ENCODE measurements at regions not wholly inside any gene's neighbourhood (a gene's known extent, or its start where the extent isn't known, plus 50 kb on each side); places are given as distances from the start of the nearest gene placed in this dataset.

DNA sequence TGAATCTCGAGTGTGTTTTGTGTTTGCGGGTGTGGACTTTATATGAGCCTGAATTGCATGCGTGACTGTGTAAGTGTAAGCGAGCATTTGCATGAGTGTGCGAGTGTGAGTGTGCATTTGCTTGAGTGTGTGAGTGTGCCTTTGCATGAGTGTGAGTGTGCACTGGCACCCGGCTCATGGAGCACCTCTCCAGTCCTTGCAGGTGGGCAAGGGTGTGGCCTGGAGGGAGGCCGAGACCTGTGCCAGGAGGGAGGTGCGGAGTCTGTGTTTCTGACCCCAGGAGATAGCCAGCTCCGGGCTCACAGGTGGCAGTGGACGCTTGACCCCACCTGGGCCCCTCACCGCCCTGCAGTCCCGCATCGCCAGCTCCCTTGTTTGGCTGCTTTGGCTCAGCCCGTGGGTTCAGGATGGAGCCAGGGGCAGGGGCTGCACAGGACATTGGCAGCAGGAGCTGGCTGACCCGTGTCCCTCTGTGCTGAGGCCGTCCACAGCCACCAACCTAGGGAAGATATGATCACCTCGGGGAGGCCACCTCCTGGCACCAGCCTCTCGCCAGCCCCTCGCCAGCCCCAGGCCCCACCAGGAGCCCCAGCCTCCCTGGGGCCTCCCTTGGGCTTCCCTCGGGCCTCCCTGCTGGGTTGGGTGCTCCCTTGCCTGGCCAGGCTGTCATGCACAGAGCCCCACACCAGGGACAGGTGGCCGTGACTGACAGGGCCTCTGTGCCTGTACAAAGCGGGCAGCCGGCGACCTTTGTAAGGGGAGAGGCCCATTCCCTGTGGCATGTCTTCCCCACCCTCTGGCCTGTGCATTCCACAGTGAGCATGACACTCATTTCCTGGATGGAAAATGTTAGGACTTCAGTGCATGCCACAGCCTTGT, 81.6 kb downstream of the PTGR3 start:
- no peak overlapping the region for H2AK5ac ChIP-seq (ENCODE audit: low read length)
- no peaks in the 10 kb centered on the region for H3K79me2 ChIP-seq (ENCODE audit: control insufficient read depth, insufficient read depth, low read length, poor library complexity)
- no peak overlapping the region for H3K18ac ChIP-seq (ENCODE audit: low read length)
- no peak overlapping the region for H3K23ac ChIP-seq (ENCODE audit: low read length)
- no peak overlapping the region for H4K12ac ChIP-seq (ENCODE audit: low read depth, low read length)
- no peak overlapping the region for H4K8ac ChIP-seq (ENCODE audit: low read depth, low read length)
- peaks cover 8% of the 10 kb centered on the region for H3K9me3 ChIP-seq (ENCODE audit: insufficient read depth, low read depth, low read length)
- no peaks in the 10 kb centered on the region for H3K27me3 ChIP-seq (ENCODE audit: insufficient read depth, low read length)
- peaks cover 0 to 3% of the 10 kb centered on the region in 2 experiments for H3K4me1 ChIP-seq (ENCODE audit: control insufficient read depth in 1 of 2, insufficient read depth in 2 of 2, low read length in 2 of 2)
- no peak overlapping the region for H2BK120ac ChIP-seq (ENCODE audit: insufficient read depth, low read length, poor library complexity)
- no peak overlapping the region for H4K91ac ChIP-seq (ENCODE audit: low read depth, low read length)
- H3K14ac ChIP-seq (ENCODE audit: low read length): no peak overlapping the region
- no peak overlapping the region for H2BK12ac ChIP-seq (ENCODE audit: low read length)
- H3K27ac ChIP-seq (ENCODE audit: low read depth, low read length): no peak overlapping the region
- no CpG with 5 or more reads among the region's 24 CpGs for WGBS (ENCODE audit: extremely low coverage, insufficient coverage, insufficient read length)
- no peaks in the 10 kb centered on the region for H3K79me1 ChIP-seq (ENCODE audit: low read length)
- no peak overlapping the region for H3K4ac ChIP-seq (ENCODE audit: low read depth, low read length)
- no peak overlapping the region for H2AFZ ChIP-seq (ENCODE audit: insufficient read depth, low read length, poor library complexity)
- H2BK5ac ChIP-seq (ENCODE audit: low read depth, low read length, poor library complexity): no peak overlapping the region
- peak; percentile 73 to 84 for DNase-seq
- H3K4me3 ChIP-seq (ENCODE audit: low read depth, low read length): peak overlapping the region; percentile 30
- H3K36me3 ChIP-seq (ENCODE audit: control insufficient read depth in 1 of 2, insufficient read depth in 2 of 2, low read length in 2 of 2): no peaks in the 10 kb centered on the region
- H3K4me2 ChIP-seq (ENCODE audit: low read length): no peak overlapping the region
- no peak overlapping the region for H3K9ac ChIP-seq (ENCODE audit: low read length)

DNA sequence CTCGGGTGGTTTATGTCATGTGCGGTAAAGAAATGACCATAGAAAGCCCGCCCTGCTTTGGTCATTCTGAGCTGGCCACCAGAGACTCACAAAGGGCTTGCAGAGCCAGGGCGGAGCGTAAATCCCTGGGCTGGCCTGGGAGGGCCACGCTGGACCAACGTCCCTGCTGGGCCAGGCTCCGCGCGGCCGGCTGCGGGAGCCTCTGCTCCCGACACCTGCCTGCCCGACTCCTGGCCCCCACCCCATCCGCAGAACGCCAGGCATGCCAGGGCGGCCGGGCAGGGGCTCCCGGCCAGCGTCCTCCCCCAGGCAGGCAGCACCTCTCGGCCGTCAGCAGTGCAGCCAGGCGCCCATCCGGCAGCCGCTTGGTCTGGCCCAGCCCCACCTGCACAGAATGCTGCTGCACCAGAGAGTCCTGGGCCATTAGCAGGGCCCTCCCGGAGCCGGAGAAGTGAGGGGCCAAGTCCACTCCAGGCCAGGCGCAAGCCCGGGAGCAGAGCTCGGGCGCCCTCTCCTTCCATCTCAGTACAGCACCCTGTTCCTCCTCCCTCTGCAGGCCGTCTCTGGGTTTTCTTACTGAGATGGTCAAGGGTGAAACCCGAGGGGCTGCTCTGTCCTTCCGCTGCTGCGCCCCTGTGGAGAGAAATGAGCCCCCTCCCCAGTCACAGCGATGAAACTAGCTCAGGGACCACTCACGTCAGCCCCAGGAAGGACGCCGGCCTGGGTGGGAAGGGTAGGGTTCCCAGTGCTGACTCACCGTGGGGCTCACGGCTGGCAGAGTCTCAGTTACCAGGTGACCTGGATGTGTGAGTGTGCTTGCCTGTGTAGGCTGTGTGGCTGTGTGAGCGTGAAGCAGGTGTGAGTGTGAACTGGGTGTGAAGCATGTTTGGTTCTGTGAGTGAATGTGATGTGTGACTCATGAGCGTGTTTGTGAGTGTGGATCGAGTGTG, 83.3 kb downstream of the PTGR3 start:
- no peak overlapping the region for H2BK12ac ChIP-seq (ENCODE audit: low read length)
- peaks cover 8% of the 10 kb centered on the region for H3K9me3 ChIP-seq (ENCODE audit: insufficient read depth, low read depth, low read length)
- WGBS (ENCODE audit: extremely low coverage, insufficient coverage, insufficient read length): no CpG with 5 or more reads among the region's 44 CpGs
- H3K36me3 ChIP-seq (ENCODE audit: control insufficient read depth in 1 of 2, insufficient read depth in 2 of 2, low read length in 2 of 2): no peaks in the 10 kb centered on the region
- H3K18ac ChIP-seq (ENCODE audit: low read length): no peak overlapping the region
- no peak overlapping the region for H4K8ac ChIP-seq (ENCODE audit: low read depth, low read length)
- H2AK5ac ChIP-seq (ENCODE audit: low read length): no peak overlapping the region
- no peak overlapping the region for H4K12ac ChIP-seq (ENCODE audit: low read depth, low read length)
- H3K23ac ChIP-seq (ENCODE audit: low read length): no peak overlapping the region
- no peak overlapping the region for H3K14ac ChIP-seq (ENCODE audit: low read length)
- peaks cover 0 to 3% of the 10 kb centered on the region in 2 experiments for H3K4me1 ChIP-seq (ENCODE audit: control insufficient read depth in 1 of 2, insufficient read depth in 2 of 2, low read length in 2 of 2)
- no peak overlapping the region for H2BK5ac ChIP-seq (ENCODE audit: low read depth, low read length, poor library complexity)
- H3K79me1 ChIP-seq (ENCODE audit: low read length): no peaks in the 10 kb centered on the region
- no peak overlapping the region for H3K27ac ChIP-seq (ENCODE audit: low read depth, low read length)
- H3K4ac ChIP-seq (ENCODE audit: low read depth, low read length): no peak overlapping the region
- no peaks in the 10 kb centered on the region for H3K27me3 ChIP-seq (ENCODE audit: insufficient read depth, low read length)
- H3K9ac ChIP-seq (ENCODE audit: low read length): no peak overlapping the region
- no peak overlapping the region for H2BK120ac ChIP-seq (ENCODE audit: insufficient read depth, low read length, poor library complexity)
- no peak for DNase-seq
- H4K91ac ChIP-seq (ENCODE audit: low read depth, low read length): no peak overlapping the region
- H3K4me3 ChIP-seq (ENCODE audit: low read depth, low read length): no peak overlapping the region
- no peak overlapping the region for H2AFZ ChIP-seq (ENCODE audit: insufficient read depth, low read length, poor library complexity)
- no peak overlapping the region for H3K4me2 ChIP-seq (ENCODE audit: low read length)
- no peaks in the 10 kb centered on the region for H3K79me2 ChIP-seq (ENCODE audit: control insufficient read depth, insufficient read depth, low read length, poor library complexity)

DNA sequence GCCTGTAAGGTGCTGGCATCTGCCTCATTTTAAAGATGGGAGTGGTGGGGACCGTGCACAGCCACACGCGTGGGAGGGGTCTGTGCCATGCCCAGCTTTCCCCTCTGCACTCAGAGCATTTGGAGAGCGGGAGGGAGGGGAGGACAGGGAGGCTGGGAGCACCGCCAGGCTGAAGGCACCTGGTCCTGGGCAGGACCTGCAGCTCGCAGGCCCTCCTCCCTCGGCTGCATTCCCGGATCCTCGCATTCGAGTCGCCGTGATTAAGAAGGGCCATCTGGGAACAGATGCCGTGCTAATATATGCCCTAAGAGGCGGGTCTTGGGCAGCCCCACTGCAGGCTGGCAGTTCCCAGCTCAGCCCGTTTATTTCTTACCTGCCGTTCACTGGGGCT, 84.0 kb downstream of the PTGR3 start:
- Histone ChIP-seq H2AK5ac (ENCODE audit: low read length) (no peak overlapping the region), H3K4me3 (ENCODE audit: low read depth, low read length) (no peak overlapping the region), H3K18ac (ENCODE audit: low read length) (no peak overlapping the region), H2BK12ac (ENCODE audit: low read length) (no peak overlapping the region), H3K4me2 (ENCODE audit: low read length) (no peak overlapping the region), H4K12ac (ENCODE audit: low read depth, low read length) (no peak overlapping the region), H3K14ac (ENCODE audit: low read length) (no peak overlapping the region), H4K8ac (ENCODE audit: low read depth, low read length) (no peak overlapping the region), H3K36me3 (ENCODE audit: control insufficient read depth in 1 of 2, insufficient read depth in 2 of 2, low read length in 2 of 2) (no peaks in the 10 kb centered on the region), H2AFZ (ENCODE audit: insufficient read depth, low read length, poor library complexity) (no peak overlapping the region), H3K4ac (ENCODE audit: low read depth, low read length) (no peak overlapping the region), H3K27me3 (ENCODE audit: insufficient read depth, low read length) (no peaks in the 10 kb centered on the region), H2BK120ac (ENCODE audit: insufficient read depth, low read length, poor library complexity) (no peak overlapping the region), H3K9me3 (ENCODE audit: insufficient read depth, low read depth, low read length) (peaks cover 8% of the 10 kb centered on the region), H3K4me1 (ENCODE audit: control insufficient read depth in 1 of 2, insufficient read depth in 2 of 2, low read length in 2 of 2) (peaks cover 0 to 3% of the 10 kb centered on the region in 2 experiments), H4K91ac (ENCODE audit: low read depth, low read length) (no peak overlapping the region), H3K79me1 (ENCODE audit: low read length) (no peaks in the 10 kb centered on the region), H3K9ac (ENCODE audit: low read length) (no peak overlapping the region), H2BK5ac (ENCODE audit: low read depth, low read length, poor library complexity) (no peak overlapping the region), H3K23ac (ENCODE audit: low read length) (no peak overlapping the region), H3K27ac (ENCODE audit: low read depth, low read length) (no peak overlapping the region), H3K79me2 (ENCODE audit: control insufficient read depth, insufficient read depth, low read length, poor library complexity) (no peaks in the 10 kb centered on the region)
- WGBS (ENCODE audit: extremely low coverage, insufficient coverage, insufficient read length): no CpG with 5 or more reads among the region's 16 CpGs
- DNase-seq: no peak

DNA sequence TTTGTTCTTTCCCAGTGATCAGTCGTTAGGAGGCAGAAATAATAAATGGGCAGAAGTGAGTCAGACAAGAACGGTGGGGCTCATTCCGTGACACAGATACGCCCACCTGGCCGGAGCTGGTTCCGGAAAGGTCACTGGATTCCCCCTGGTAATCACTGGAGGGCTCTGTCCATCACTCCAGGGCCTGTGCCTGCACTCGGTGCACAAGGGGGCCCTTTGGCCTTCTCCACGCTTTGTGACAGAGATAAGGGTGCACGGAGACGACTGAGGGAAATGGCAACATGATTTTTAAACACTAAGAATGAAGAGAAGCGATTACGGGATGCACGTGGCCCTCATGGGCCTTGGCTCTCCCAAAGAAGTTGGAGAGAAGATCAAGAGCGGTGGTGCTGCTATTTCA, 84.4 kb downstream of the PTGR3 start:
- Histone ChIP-seq H2BK5ac (ENCODE audit: low read depth, low read length, poor library complexity) (no peak overlapping the region), H4K91ac (ENCODE audit: low read depth, low read length) (no peak overlapping the region), H3K79me1 (ENCODE audit: low read length) (no peaks in the 10 kb centered on the region), H3K4me1 (ENCODE audit: control insufficient read depth in 1 of 2, insufficient read depth in 2 of 2, low read length in 2 of 2) (peaks cover 0 to 3% of the 10 kb centered on the region in 2 experiments), H3K23ac (ENCODE audit: low read length) (no peak overlapping the region), H4K8ac (ENCODE audit: low read depth, low read length) (no peak overlapping the region), H3K9me3 (ENCODE audit: insufficient read depth, low read depth, low read length) (peaks cover 5% of the 10 kb centered on the region), H3K14ac (ENCODE audit: low read length) (no peak overlapping the region), H3K9ac (ENCODE audit: low read length) (no peak overlapping the region), H3K4me3 (ENCODE audit: low read depth, low read length) (no peak overlapping the region), H3K18ac (ENCODE audit: low read length) (no peak overlapping the region), H2BK12ac (ENCODE audit: low read length) (no peak overlapping the region), H4K12ac (ENCODE audit: low read depth, low read length) (no peak overlapping the region), H3K27ac (ENCODE audit: low read depth, low read length) (no peak overlapping the region), H3K4ac (ENCODE audit: low read depth, low read length) (no peak overlapping the region), H2BK120ac (ENCODE audit: insufficient read depth, low read length, poor library complexity) (no peak overlapping the region), H3K4me2 (ENCODE audit: low read length) (no peak overlapping the region), H3K36me3 (ENCODE audit: control insufficient read depth in 1 of 2, insufficient read depth in 2 of 2, low read length in 2 of 2) (no peaks in the 10 kb centered on the region), H3K27me3 (ENCODE audit: insufficient read depth, low read length) (no peaks in the 10 kb centered on the region), H3K79me2 (ENCODE audit: control insufficient read depth, insufficient read depth, low read length, poor library complexity) (no peaks in the 10 kb centered on the region), H2AK5ac (ENCODE audit: low read length) (no peak overlapping the region), H2AFZ (ENCODE audit: insufficient read depth, low read length, poor library complexity) (no peak overlapping the region)
- no CpG with 5 or more reads among the region's 14 CpGs for WGBS (ENCODE audit: extremely low coverage, insufficient coverage, insufficient read length)
- DNase-seq: no peak

Data from trophoblast cell (in vitro differentiated cells and primary cell).